NCI-H1417 treated with DMSO at 0.1 percent for 48 hours (cell line): ENCODE measurements at regions not wholly inside any gene's neighbourhood (a gene's known extent, or its start where the extent isn't known, plus 50 kb on each side); places are given as distances from the start of the nearest gene placed in this dataset.

Source experiments
- DNase-seq: peaks from one replicate; lab custom pipeline; 2025; lab: John Stamatoyannopoulos, UW

GRCh38 chr11:45347348-45348082 lies 61.4 kb upstream of the SYT13 start:
- DNase-seq = no peak

GRCh38 chr11:45345491-45345890 lies 59.4 kb upstream of the SYT13 start:
- no peak for DNase-seq

- DNase-seq = no peak
Observed at GRCh38 chr11:45344028-45344427, 57.9 kb upstream of the SYT13 start.

- DNase-seq = no peak
Observed at GRCh38 chr11:45343444-45343843, 57.3 kb upstream of the SYT13 start.

- no peak for DNase-seq
Observed at GRCh38 chr11:45341372-45341771, 55.2 kb upstream of the SYT13 start.

- DNase-seq = no peak
Observed at GRCh38 chr11:45339729-45340519, 53.8 kb upstream of the SYT13 start.

- DNase-seq = no peak
Observed at GRCh38 chr11:45337583-45338360, 51.6 kb upstream of the SYT13 start.

- no peak for DNase-seq
Observed at GRCh38 chr11:45336136-45336535, 50.0 kb upstream of the SYT13 start.
